ENCODE measurements at regions not wholly inside any gene's neighbourhood (a gene's known extent, or its start where the extent isn't known, plus 50 kb on each side); places are given as distances from the start of the nearest gene placed in this dataset.

GRCh38 chr11:112795142-112795815 is 165.9 kb upstream of the NCAM1 start:
- TF ChIP-seq CTCF (IDR thresholded peaks at IDR 0.05): peak in 5 of 6 experiments; percentile 48 to 87 (median 58)
- no peak for TF ChIP-seq POLR2A (IDR thresholded peaks at IDR 0.05)
